A172 (cell line): ENCODE measurements at regions not wholly inside any gene's neighbourhood (a gene's known extent, or its start where the extent isn't known, plus 50 kb on each side); places are given as distances from the start of the nearest gene placed in this dataset.

Experiments used
- DNase-seq: peaks from one replicate; pipeline ENCODE4 v3.0.0-alpha.2; 2015; ENCODE audit warnings: low spot score

DNA sequence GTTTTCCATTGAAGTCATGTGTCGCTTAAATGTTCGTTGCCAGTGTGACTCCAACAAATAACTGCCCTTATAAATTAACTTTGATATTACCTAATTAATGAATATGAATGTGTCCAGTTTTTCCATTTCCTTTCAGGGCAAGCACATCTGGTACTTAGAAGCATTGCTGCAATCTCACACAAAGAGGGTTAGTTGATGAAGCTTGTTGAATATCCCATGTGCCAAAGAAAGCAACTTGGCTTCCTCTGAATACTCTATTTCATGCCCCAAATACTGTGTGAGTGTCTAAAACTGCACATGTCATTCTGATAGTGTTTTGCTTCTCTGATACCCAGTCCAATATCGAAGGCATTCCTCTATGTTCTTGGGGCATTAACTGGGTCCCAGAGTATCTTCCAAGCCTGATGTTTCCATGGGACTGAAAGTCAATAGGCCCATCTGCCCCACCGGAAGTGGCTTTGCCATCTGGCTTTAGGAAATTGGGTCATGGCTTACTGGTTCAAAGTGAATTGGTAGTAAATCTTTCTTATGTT lies 75.8 kb upstream of the CNTN1 start:
- DNase-seq = no peak

DNA sequence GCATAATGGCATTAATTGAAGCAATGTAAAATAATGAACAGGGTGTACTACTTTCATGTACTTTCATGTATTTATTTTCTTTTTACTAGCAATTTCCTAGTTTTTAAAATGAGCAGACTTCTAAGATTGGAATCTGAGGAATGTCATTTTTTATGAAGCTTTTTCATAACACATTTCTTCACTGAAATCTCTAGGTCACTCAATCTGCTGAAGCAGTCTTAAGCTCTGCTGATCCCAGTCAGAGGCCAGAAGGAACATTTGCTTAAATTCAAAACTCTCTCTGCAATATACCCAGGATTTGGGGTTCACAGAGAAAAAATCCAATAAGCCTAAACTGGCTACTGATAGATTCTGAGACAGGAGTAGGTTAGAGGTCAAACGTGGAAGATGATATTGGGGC lies 73.6 kb upstream of the CNTN1 start:
- no peak for DNase-seq

DNA sequence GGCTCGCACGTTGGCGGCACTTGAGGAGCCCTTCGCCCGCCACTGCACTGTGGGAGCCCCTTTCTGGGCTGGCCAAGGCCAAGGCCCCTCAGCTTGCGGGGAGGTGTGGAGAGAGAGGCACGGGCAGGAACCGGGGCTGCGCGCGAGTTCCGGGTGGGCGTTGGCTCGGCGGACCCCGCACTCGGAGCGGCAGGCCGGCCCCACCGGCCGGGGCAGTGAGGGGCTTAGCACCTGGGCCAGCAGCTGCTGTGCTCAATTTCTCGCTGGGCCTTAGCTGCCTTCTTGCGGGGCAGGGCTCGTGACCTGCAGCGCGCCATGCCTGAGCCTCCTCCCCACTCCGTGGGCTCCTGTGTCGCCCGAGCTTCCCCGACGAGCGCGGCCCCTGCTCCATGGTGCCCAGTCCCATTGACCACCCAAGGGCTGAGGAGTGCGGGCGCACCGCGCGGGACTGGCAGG lies 71.6 kb upstream of the CNTN1 start:
- no peak for DNase-seq

GRCh38 chr12:40622246-40622838 lies 69.9 kb upstream of the CNTN1 start:
- peak; percentile 47 for DNase-seq

- DNase-seq = no peak
Measured at GRCh38 chr12:40632171-40632570, 60.1 kb upstream of the CNTN1 start.

DNA sequence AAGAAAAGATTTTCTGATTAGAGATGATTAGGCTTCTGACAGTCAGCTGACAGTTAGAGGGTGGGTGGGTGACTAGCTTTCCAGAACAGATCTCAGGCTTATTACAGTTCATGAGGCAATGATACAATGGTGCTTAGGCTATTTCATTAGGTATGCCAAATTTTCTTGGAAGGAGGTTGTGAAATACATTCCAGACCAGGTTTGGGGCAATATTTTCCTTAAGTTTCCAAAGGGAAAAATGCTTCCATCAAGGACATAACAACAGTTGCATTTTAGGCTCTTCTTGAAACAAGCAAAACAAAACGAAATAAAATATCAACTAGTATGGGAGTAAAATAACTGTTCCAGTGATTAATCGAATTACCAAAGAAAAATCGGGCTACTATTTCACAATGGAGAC lies 59.3 kb upstream of the CNTN1 start:
- DNase-seq = no peak

DNA sequence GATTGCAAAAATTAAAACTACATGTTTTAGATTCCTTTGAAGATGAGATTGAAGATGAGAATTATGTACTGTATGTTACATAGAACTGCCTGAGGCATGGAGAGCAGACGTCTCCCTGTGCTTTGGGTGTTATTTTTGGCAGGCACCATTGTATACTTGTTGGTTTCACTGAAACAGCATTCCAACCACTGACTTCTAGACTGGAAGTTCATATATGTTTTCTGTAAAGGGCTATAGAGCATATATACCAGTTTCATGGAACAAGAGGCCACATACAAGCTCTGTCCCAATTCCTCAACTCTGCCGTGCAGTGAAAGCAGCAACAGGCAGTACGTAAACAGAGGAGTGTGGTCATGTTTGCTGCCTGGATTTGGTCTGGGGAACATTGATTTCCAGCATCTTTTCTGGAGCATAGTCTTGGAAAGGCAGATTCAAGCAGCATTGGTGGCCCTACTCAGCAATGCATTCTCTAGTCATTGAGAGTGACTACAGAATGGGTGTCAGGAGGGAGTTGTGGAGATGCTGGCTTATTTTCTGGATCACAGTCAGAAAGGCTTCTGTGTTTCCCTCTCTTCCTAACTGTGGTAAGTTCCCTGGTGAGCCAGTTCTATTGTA lies 57.6 kb upstream of the CNTN1 start:
- no peak for DNase-seq

DNA sequence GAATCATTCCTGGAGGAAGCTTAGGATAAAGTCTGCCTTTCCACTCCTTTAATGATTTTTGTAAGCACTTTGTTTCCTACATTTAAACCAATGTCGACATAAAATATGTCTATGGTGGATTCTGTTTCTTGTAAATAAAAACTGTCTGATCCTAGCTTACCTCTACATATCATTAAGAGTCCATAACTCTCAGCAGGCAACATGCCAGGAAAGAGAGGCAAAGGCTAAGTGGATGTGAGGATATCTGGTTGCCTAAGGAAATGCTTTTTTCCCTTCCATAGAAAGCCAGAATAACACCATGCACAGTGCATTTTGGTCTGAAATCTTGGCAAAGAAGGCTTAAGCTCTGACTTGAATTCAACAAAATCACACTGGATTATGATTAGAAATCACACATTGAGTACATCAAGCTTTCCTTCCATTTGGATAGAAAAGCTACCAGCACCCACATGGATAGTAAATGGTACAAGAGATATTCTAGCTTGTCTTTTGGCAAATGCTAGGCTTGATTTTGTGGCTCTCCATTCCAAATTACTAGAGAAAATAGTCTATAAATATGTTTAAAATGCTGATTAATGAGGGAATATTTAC lies 57.0 kb upstream of the CNTN1 start:
- DNase-seq = no peak
